GM12891 (cell line): ENCODE measurements at regions not wholly inside any gene's neighbourhood (a gene's known extent, or its start where the extent isn't known, plus 50 kb on each side); places are given as distances from the start of the nearest gene placed in this dataset.
"Not testable (repeated sequence)": the region's sequence is repeated elsewhere in the genome, so short reads cannot be mapped to it uniquely, and the experiment has no call there.

Source experiments
- DNase-seq: peaks from one replicate; pipeline ENCODE4 v3.0.0; 2011; ENCODE audit warnings: low spot score; ENCODE audit not compliant: insufficient read length
- FAIRE-seq: peaks from 2 replicates; lab custom pipeline; 2011; peaks lifted over from hg19 to GRCh38; lab: Jason Lieb, UNC
- PAX5 ChIP-seq: IDR thresholded peaks from 2 replicates; pipeline ENCODE4 v1.6.1; 2011; ENCODE audit warnings: low read length, moderate library complexity, mild to moderate bottlenecking; ENCODE audit not compliant: insufficient read depth, severe bottlenecking
- POLR2A ChIP-seq: IDR thresholded peaks from 2 replicates; pipeline ENCODE4 v1.6.1; 2011; ENCODE audit warnings: low read depth, low read length, control low read depth
- POLR2AphosphoS5 ChIP-seq: IDR thresholded peaks from 2 replicates; pipeline ENCODE4 v1.6.1; 2011; ENCODE audit warnings: low read depth, low read length, control low read depth
- POU2F2 ChIP-seq: IDR thresholded peaks from 2 replicates; pipeline ENCODE4 v1.6.1; 2011; ENCODE audit warnings: low read depth, mild to moderate bottlenecking, control low read depth, low read length, moderate library complexity
- SPI1 ChIP-seq: IDR thresholded peaks from 2 replicates; pipeline ENCODE4 v1.6.1; 2011; ENCODE audit warnings: low read depth, low read length, control low read depth
- TAF1 ChIP-seq: IDR thresholded peaks from 2 replicates; pipeline ENCODE4 v1.6.1; 2011; ENCODE audit warnings: low read depth, low read length, control low read depth

GRCh38 chr14:46147452-46147851 lies 504.1 kb downstream of the RPL10L start:
- FAIRE-seq, result no peak
- no peak for DNase-seq
- TF ChIP-seq SPI1 (no peak), POU2F2 (no peak), POLR2A (no peak), TAF1 (no peak)

GRCh38 chr14:46147024-46147423 lies 504.6 kb downstream of the RPL10L start:
- FAIRE-seq (no peak), DNase-seq (no peak)
- TF ChIP-seq POU2F2, result no peak
- TF ChIP-seq PAX5, result no peak
- TF ChIP-seq POLR2A, result no peak
- TF ChIP-seq SPI1, result no peak
- TF ChIP-seq POLR2AphosphoS5, result no peak
- TF ChIP-seq TAF1, result no peak

- DNase-seq (no peak), FAIRE-seq (no peak)
- no peak for TF ChIP-seq SPI1
- TF ChIP-seq POLR2A, result no peak
- TF ChIP-seq POLR2AphosphoS5, result no peak
- TF ChIP-seq PAX5, result no peak
Measured at GRCh38 chr14:46140445-46140844, 511.1 kb downstream of the RPL10L start.

- FAIRE-seq (no peak), DNase-seq (no peak)
- TF ChIP-seq PAX5, result no peak
- TF ChIP-seq POLR2A, result no peak
- TF ChIP-seq POU2F2, result no peak
- TF ChIP-seq SPI1, result no peak
- TF ChIP-seq POLR2AphosphoS5, result no peak
Measured at GRCh38 chr14:46139649-46140048, 511.9 kb downstream of the RPL10L start.

- no peak for TF ChIP-seq POLR2A
- TF ChIP-seq POU2F2, result no peak
- no peak for TF ChIP-seq TAF1
- no peak for TF ChIP-seq POLR2AphosphoS5
- no peak for TF ChIP-seq SPI1
- TF ChIP-seq PAX5, result no peak
- no peak for DNase-seq
- no peak for FAIRE-seq
Measured at GRCh38 chr14:46137786-46138185, 513.8 kb downstream of the RPL10L start.

GRCh38 chr14:46136456-46136855 lies 515.1 kb downstream of the RPL10L start:
- FAIRE-seq (no peak), DNase-seq (no peak)
- TF ChIP-seq SPI1 (no peak), POU2F2 (no peak), PAX5 (no peak), POLR2AphosphoS5 (no peak), TAF1 (no peak), POLR2A (no peak)

GRCh38 chr14:46108228-46108627 lies 543.4 kb downstream of the RPL10L start:
- TF ChIP-seq SPI1 (no peak), POU2F2 (no peak), POLR2AphosphoS5 (no peak), PAX5 (no peak), TAF1 (no peak), POLR2A (no peak)
- DNase-seq (no peak), FAIRE-seq (no peak)

- FAIRE-seq, DNase-seq: not testable (repeated sequence)
Measured at GRCh38 chr14:46100901-46101300, 550.7 kb downstream of the RPL10L start.

- FAIRE-seq (no peak), DNase-seq (no peak)
- no peak for TF ChIP-seq POLR2A
- TF ChIP-seq PAX5, result no peak
- TF ChIP-seq POU2F2, result no peak
- no peak for TF ChIP-seq POLR2AphosphoS5
- no peak for TF ChIP-seq SPI1
- TF ChIP-seq TAF1, result no peak
Measured at GRCh38 chr14:46091819-46092218, 559.8 kb downstream of the RPL10L start.

- TF ChIP-seq POU2F2, result no peak
- TF ChIP-seq POLR2AphosphoS5, result no peak
- no peak for TF ChIP-seq SPI1
- no peak for TF ChIP-seq POLR2A
- no peak for TF ChIP-seq PAX5
- no peak for TF ChIP-seq TAF1
- FAIRE-seq, result no peak
- no peak for DNase-seq
Measured at GRCh38 chr14:46087604-46088003, 564.0 kb downstream of the RPL10L start.
